GM21576 (cell line): ENCODE measurements at regions not wholly inside any gene's neighbourhood (a gene's known extent, or its start where the extent isn't known, plus 50 kb on each side); places are given as distances from the start of the nearest gene placed in this dataset.
"Not testable (repeated sequence)": the region's sequence is repeated elsewhere in the genome, so short reads cannot be mapped to it uniquely, and the experiment has no call there.

Experiments used
- ATAC-seq: cut with Tn5 transposase; IDR thresholded peaks from one replicate; pipeline ENCODE4 v1.9.1; 2021; ENCODE audit warnings: mild to moderate bottlenecking, moderate library complexity; ENCODE audit not compliant: unreplicated experiment

GRCh38 chr9:104323967-104324694 lies 179.9 kb upstream of the OR13F1 start:
- not testable (repeated sequence) for ATAC-seq

- ATAC-seq: no peak
These were observed 177.2 kb upstream of the OR13F1 start for GRCh38 chr9:104326912-104327311.

- ATAC-seq: no peak
These were observed 174.8 kb upstream of the OR13F1 start for GRCh38 chr9:104329245-104329644.

GRCh38 chr9:104330841-104331240 lies 173.2 kb upstream of the OR13F1 start:
- ATAC-seq: no peak

- ATAC-seq: no peak
These were observed 169.5 kb upstream of the OR13F1 start for GRCh38 chr9:104334549-104334948.

GRCh38 chr9:104339692-104340091 lies 164.4 kb upstream of the OR13F1 start:
- ATAC-seq: no peak

GRCh38 chr9:104342552-104342951 lies 161.5 kb upstream of the OR13F1 start:
- no peak for ATAC-seq

GRCh38 chr9:104345061-104345460 lies 159.0 kb upstream of the OR13F1 start:
- ATAC-seq: no peak

- ATAC-seq: no peak
These were observed 153.5 kb upstream of the OR13F1 start for GRCh38 chr9:104350541-104350940.

GRCh38 chr9:104351726-104352125 lies 152.3 kb upstream of the OR13F1 start:
- no peak for ATAC-seq

- ATAC-seq: no peak
These were observed 142.9 kb upstream of the OR13F1 start for GRCh38 chr9:104361207-104361606.

- no peak for ATAC-seq
These were observed 141.1 kb upstream of the OR13F1 start for GRCh38 chr9:104362912-104363472.

- ATAC-seq: no peak
These were observed 136.6 kb upstream of the OR13F1 start for GRCh38 chr9:104367507-104367906.

GRCh38 chr9:104368318-104368717 lies 135.7 kb upstream of the OR13F1 start:
- not testable (repeated sequence) for ATAC-seq

GRCh38 chr9:104374711-104375110 lies 129.4 kb upstream of the OR13F1 start:
- no peak for ATAC-seq

- no peak for ATAC-seq
These were observed 118.0 kb upstream of the OR13F1 start for GRCh38 chr9:104386013-104386412.

GRCh38 chr9:104386425-104387069 lies 117.5 kb upstream of the OR13F1 start:
- ATAC-seq: peak; percentile 78

- ATAC-seq: no peak
These were observed 116.0 kb upstream of the OR13F1 start for GRCh38 chr9:104388071-104388470.

- ATAC-seq: no peak
These were observed 114.7 kb upstream of the OR13F1 start for GRCh38 chr9:104389341-104389740.

- not testable (repeated sequence) for ATAC-seq
These were observed 109.2 kb upstream of the OR13F1 start for GRCh38 chr9:104394901-104395300.

- ATAC-seq: no peak
These were observed 91.8 kb upstream of the OR13F1 start for GRCh38 chr9:104412238-104412637.

- ATAC-seq: no peak
These were observed 87.6 kb upstream of the OR13F1 start for GRCh38 chr9:104416470-104416869.
